Sigmoid colon (tissue), 4 donors: ENCODE measurements at regions not wholly inside any gene's neighbourhood (a gene's known extent, or its start where the extent isn't known, plus 50 kb on each side); places are given as distances from the start of the nearest gene placed in this dataset.

Experiments used
- CTCF ChIP-seq, 4 experiments: fragments of 450-650 bp in 3 of 4; fragments of 200-600 bp in 1 of 4; IDR thresholded peaks; one replicate each; pipeline ENCODE4 v1.5.1; 2016 to 2019; ENCODE audit warnings: antibody characterized with exemption in 4 of 4, mild to moderate bottlenecking in 3 of 4, moderate library complexity in 2 of 4
- POLR2A ChIP-seq, 2 donors: fragments of 450-650 bp; IDR thresholded peaks; one replicate each; pipeline ENCODE4 v1.6.1; 2016; ENCODE audit warnings: antibody characterized with exemption in 2 of 2, mild to moderate bottlenecking in 2 of 2, moderate library complexity in 2 of 2
- POLR2AphosphoS5 ChIP-seq, 4 donors: sonication (generic); formaldehyde crosslinking; IDR thresholded peaks; one replicate each; pipeline ENCODE4 v1.6.1; 2017; ENCODE audit warnings: antibody characterized with exemption in 4 of 4

- TF ChIP-seq CTCF (IDR thresholded peaks at IDR 0.05): no peak
- no peak for TF ChIP-seq POLR2AphosphoS5 (IDR thresholded peaks at IDR 0.05)
- no peak for TF ChIP-seq POLR2A (IDR thresholded peaks at IDR 0.05)
These were observed 82.4 kb upstream of the FAM171A1 start for GRCh38 chr10:15453457-15453856.
